ENCODE measurements at regions not wholly inside any gene's neighbourhood (a gene's known extent, or its start where the extent isn't known, plus 50 kb on each side); places are given as distances from the start of the nearest gene placed in this dataset.

GRCh38 chr18:1708006-1708405 is 803.3 kb downstream of the ADCYAP1 start:
- TF ChIP-seq CTCF (IDR thresholded peaks at IDR 0.05) = no peak
- TF ChIP-seq POLR2A (IDR thresholded peaks at IDR 0.05) = no peak
- no peak for TF ChIP-seq POLR2AphosphoS5 (IDR thresholded peaks at IDR 0.05)

All from sigmoid colon (tissue), 4 donors.